ENCODE measurements at regions not wholly inside any gene's neighbourhood (a gene's known extent, or its start where the extent isn't known, plus 50 kb on each side); places are given as distances from the start of the nearest gene placed in this dataset.
"Not testable (repeated sequence)": the region's sequence is repeated elsewhere in the genome, so short reads cannot be mapped to it uniquely, and the experiment has no call there.

DNA sequence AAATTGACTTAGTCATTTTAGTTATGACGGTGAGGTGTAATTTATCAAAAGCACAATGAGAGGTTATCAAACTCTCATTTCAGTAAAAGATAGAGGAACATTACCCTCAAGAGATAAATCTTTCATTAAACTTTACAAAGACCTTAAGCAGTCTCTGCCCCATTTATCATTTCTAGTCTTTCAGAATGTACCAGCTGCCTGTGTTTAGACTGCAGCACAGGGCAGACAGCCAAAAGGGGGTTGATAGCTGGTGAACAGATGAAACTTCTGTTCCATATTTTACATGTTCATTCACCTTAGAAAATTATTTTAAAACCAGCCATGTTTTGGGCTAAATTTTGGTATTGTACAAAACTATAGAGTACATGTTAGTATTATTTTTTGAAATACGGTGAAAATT is 514.6 kb upstream of the CNTN3 start:
- no peak for DNase-seq

GRCh38 chr3:75136100-75136897 is 521.8 kb upstream of the CNTN3 start:
- DNase-seq, result no peak

DNA sequence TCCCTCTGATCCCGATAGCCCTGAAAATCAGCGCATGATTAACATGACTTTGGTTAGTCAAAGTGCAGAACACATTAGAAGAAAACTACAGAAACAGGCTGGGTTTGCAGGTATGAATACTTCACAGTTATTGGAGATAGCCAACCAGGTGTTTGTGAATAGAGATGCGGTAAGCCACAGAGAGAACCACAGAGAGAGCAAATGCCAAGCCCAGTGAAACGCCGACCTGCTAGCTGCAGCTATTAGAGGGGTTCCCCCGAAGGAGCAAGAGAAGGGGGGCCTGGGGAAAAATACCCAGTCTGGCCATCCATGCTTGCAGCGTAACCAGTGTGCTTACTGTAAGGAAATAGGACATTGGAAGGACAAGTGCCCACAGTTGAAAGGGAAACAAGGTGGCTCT is 523.9 kb upstream of the CNTN3 start:
- DNase-seq, result no peak

- DNase-seq, result no peak
These were observed 523.1 kb upstream of the FRG2C start for GRCh38 chr3:75140904-75141615.

DNA sequence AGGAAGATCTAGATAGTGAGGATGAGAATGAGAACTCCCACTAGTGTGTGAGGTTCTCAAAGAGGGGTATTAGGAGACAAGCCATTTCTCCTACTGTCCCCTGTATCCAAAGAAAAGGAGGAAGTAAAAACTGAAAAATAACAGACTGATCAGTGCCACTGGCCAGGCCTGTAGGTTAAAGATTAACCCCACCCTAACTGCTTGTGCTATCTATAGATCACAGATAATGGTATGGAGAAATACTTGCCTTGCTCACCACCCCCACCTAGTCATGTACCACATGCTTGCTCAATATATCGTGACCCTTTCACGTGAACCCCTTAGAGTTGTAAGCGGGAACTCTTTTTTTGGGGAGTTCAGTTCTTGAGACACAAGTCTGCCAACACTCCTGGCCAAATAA is 519.7 kb upstream of the FRG2C start:
- DNase-seq, result no peak

- DNase-seq, result peak; percentile 12
These were observed 492.4 kb upstream of the FRG2C start for GRCh38 chr3:75171630-75172230.

GRCh38 chr3:75176937-75177336 is 487.2 kb upstream of the FRG2C start:
- peak; percentile 2 for DNase-seq

GRCh38 chr3:75180235-75180944 is 483.7 kb upstream of the FRG2C start:
- no peak for DNase-seq

- peak; percentile 36 for DNase-seq
These were observed 483.2 kb upstream of the FRG2C start for GRCh38 chr3:75180945-75181298.

- no peak for DNase-seq
These were observed 475.2 kb upstream of the FRG2C start for GRCh38 chr3:75188962-75189361.

DNA sequence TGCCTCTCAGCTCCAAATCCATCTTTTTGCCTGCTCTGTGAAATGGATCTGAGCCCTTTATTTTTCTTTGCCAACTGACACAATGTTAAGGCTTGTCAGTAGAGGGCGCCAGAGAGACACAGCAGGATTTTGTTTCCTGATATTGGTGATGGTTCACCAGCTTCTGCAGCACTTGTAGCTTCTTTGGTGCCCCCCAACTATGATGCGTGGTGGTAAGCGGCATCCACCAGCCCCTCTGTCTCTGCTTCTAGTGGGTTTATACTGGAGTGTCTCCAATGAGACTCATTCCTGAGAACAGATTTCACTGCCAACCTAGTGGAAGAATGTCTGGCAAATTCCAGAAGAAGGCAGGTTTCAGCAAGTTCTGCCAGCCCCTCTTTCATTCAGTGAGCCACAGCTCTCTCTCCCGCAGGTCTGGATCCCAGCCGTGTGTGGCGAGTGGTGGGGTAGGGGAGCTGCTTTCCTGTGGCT is 471.9 kb upstream of the FRG2C start:
- DNase-seq, result peak; percentile 44

GRCh38 chr3:75193797-75194196 is 470.3 kb upstream of the FRG2C start:
- no peak for DNase-seq

DNA sequence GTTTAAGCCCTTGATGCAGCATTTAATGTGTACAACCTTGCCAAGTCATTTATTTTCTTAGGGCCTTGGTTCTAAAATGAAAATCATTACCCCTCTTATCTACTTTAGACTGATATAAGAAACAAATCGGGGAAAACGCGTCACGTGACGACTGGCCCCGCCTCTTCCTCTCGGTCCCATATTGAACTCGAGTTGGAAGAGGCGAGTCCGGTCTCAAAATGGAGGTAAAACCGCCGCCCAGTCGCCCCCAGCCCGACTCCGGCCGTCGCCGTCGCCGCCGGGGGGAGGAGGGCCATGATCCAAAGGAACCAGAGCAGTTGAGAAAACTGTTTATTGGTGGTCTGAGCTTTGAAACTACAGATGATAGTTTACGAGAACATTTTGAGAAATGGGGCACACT is 449.8 kb upstream of the FRG2C start:
- not testable (repeated sequence) for DNase-seq

GRCh38 chr3:75218577-75218976 is 445.6 kb upstream of the FRG2C start:
- DNase-seq, result peak; percentile 4

GRCh38 chr3:75220932-75221331 is 443.2 kb upstream of the FRG2C start:
- no peak for DNase-seq

DNA sequence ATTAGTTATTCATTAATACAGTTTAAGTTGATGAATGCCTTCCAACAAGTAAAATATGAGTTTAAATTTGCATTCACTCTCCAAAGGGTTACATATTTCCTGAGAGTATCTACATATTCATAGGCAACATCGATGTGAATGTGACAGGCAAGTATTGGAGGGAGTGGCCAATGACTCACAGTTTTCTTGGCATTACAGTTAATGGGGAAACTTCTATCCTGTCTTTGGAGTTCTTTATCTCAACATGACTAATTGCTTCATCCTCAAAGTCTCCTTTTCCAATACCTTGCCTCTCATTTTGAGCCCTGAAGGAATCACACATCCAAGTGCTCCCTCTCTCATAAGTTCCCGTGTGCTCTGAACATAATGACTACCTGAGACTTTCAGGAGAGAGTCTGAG is 439.7 kb upstream of the FRG2C start:
- no peak for DNase-seq

- no peak for DNase-seq
These were observed 431.9 kb upstream of the FRG2C start for GRCh38 chr3:75232216-75232615.

- no peak for DNase-seq
These were observed 428.5 kb upstream of the FRG2C start for GRCh38 chr3:75235631-75236030.

GRCh38 chr3:75237053-75237452 is 427.1 kb upstream of the FRG2C start:
- no peak for DNase-seq

GRCh38 chr3:75237477-75237876 is 426.7 kb upstream of the FRG2C start:
- DNase-seq, result peak; percentile 7

DNA sequence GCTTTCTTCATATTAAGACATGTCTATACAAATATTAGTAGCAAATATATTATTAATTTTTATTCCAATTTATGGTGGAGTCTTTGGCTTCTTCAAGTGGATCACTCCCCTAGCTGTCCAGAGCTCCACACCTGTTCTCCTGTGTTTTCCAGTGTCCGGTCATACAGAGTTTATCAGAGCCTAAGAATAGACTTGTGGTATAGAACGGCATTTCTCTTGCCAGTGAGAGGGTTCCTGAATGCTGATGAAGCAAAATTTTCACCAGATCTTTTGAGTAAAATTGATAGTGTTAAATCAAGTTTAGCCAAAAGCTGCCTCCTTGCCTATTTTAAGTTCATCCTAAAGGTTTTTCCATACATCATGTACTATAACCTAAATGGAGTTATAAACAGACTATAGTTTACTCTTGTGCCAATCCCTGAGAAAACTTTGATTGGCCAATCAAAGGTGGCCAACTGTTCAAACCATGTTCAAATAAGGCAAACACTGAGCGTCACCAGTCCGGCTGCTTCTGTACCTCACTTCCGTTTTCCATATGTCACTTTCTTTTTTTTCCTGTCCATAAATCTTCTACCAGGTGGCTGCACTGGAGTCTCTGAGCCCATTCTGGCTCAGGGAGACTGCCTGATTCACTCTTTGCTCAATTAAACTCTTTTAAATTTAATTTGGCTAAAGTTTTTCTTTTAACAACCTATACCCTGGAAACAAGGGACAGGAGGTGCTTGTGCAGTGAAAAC is 422.7 kb upstream of the FRG2C start:
- not testable (repeated sequence) for DNase-seq

DNA sequence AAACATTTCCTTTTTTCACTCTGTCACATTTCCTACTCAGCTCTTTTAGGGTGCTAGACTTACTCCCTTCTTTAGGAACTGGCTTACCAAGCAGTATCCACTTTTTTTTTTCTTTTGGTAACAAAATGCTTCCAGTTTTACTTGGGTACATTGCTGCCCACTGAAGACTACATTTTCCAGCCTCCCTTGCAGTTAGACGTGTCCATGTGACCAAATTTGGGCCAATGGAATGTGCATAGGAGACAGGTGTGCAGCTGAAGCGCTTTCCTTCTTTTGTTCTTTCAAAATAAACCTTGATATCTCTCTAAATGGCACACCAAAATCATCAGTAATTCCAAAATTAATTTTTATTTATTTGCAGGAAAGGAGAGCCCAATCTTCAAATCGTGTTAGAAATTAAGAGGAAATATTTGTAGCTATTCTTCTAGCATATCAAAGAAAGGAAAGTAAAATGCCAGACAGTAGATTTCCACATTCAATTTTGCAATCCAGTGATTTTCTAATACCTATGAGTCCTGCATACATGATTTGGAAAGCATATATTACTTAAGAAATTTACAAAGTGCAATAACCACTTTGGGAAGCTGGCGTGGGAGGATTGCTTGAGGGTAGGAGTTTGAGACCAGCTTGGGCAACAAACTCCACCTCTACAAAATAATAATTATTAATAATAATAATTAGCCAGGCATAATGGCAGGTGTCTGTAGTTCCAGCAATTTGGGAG is 422.0 kb upstream of the FRG2C start:
- DNase-seq, result no peak
